ENCODE measurements at regions not wholly inside any gene's neighbourhood (a gene's known extent, or its start where the extent isn't known, plus 50 kb on each side); places are given as distances from the start of the nearest gene placed in this dataset.
A peak's percentile ranks its signal among the peaks of the same experiment; 100 is the strongest.

- peak; percentile 94 for DNase-seq (ENCODE audit: insufficient read length, low spot score, missing footprints)
- no peaks in the 10 kb centered on the region for H3K27me3 ChIP-seq (ENCODE audit: insufficient read depth, low read length)
- H3K36me3 ChIP-seq (ENCODE audit: insufficient read depth, low read length) = peaks cover 15% of the 10 kb centered on the region
- TF ChIP-seq CTCF (IDR thresholded peaks at IDR 0.05; ENCODE audit: extremely low read depth, low read depth, low read length) = no peak
- H4K20me1 ChIP-seq (ENCODE audit: insufficient read depth, low read length) = no peaks in the 10 kb centered on the region
- peak overlapping the region; percentile 61 for H2AFZ ChIP-seq (ENCODE audit: low read length)
- H3K9me3 ChIP-seq (ENCODE audit: low read depth, low read length) = no peaks in the 10 kb centered on the region
- peaks cover 29% of the 10 kb centered on the region for H3K4me1 ChIP-seq (ENCODE audit: insufficient read depth, low read length)
- peak overlapping the region; percentile 78 for H3K27ac ChIP-seq (ENCODE audit: low read depth, low read length)
- peak overlapping the region; percentile 78 for H3K4me2 ChIP-seq (ENCODE audit: insufficient read depth, low read length)
- peak overlapping the region; percentile 63 for H3K4me3 ChIP-seq (ENCODE audit: insufficient read depth, low read length)
- H3K79me2 ChIP-seq (ENCODE audit: insufficient read depth, low read length) = peaks cover 51% of the 10 kb centered on the region
Measured at GRCh38 chr9:706606-707459, 134.7 kb upstream of the DMRT1 start.

- Histone ChIP-seq H3K9me3 (ENCODE audit: low read depth, low read length) (no peaks in the 10 kb centered on the region), H3K4me2 (ENCODE audit: insufficient read depth, low read length) (peak overlapping the region; percentile 84), H3K79me2 (ENCODE audit: insufficient read depth, low read length) (peaks cover 61% of the 10 kb centered on the region), H3K27me3 (ENCODE audit: insufficient read depth, low read length) (no peaks in the 10 kb centered on the region), H3K4me3 (ENCODE audit: insufficient read depth, low read length) (peak overlapping the region; percentile 65), H3K36me3 (ENCODE audit: insufficient read depth, low read length) (peaks cover 28% of the 10 kb centered on the region), H2AFZ (ENCODE audit: low read length) (peak overlapping the region; percentile 25), H4K20me1 (ENCODE audit: insufficient read depth, low read length) (peaks cover 2% of the 10 kb centered on the region), H3K27ac (ENCODE audit: low read depth, low read length) (peak overlapping the region; percentile 63), H3K4me1 (ENCODE audit: insufficient read depth, low read length) (peaks cover 28% of the 10 kb centered on the region)
- TF ChIP-seq CTCF (IDR thresholded peaks at IDR 0.05; ENCODE audit: extremely low read depth, low read depth, low read length) = no peak
- no peak for DNase-seq (ENCODE audit: insufficient read length, low spot score, missing footprints)
Measured at GRCh38 chr9:708182-708550, 133.3 kb upstream of the DMRT1 start.

DNA sequence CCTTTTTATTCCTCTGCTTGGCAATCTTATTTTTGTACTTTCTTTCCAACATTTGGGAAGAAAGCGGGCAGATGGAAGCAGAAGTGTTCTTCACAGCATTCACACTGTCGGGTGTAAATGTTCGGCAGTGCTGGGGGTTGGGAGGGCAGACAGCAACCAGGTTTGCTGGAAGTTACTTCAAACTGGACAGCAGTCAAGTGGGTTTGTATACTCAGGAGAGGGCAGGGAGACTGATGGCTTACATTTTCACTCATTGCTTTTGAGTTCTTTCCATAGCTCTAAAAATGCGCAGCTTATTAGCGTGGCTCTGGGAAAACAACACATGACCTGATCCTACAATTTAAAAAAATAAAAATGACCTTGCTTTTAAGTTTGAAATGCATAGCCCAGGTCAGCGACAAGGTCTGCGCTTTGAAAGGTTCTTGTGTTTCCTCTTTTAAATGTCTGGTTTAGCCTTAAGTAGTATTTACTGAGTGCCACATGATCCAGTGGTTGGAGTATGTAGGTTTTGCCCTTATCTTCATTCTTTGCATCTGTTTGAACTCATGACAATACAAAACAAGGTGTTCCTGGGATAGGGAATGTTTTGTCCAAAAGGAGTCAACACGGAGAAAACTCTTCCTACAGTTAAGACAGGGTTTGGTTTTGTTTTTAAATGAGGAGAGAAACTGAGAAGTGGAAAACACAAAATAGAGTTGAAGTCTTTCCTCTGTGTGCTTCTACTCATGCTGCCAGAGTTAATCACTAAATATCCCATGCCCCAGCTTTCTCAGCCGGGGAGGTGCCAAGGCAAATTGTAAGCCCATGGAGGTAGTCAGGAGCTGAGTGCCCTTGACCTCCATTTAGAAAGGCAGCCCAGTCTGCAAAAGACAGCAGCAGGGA lies 132.7 kb upstream of the DMRT1 start:
- peaks cover 67% of the 10 kb centered on the region for H3K79me2 ChIP-seq (ENCODE audit: insufficient read depth, low read length)
- H3K4me3 ChIP-seq (ENCODE audit: insufficient read depth, low read length) = peak overlapping the region; percentile 65
- peak overlapping the region; percentile 63 for H3K27ac ChIP-seq (ENCODE audit: low read depth, low read length)
- H3K9me3 ChIP-seq (ENCODE audit: low read depth, low read length) = no peaks in the 10 kb centered on the region
- H4K20me1 ChIP-seq (ENCODE audit: insufficient read depth, low read length) = peaks cover 2% of the 10 kb centered on the region
- peaks cover 22% of the 10 kb centered on the region for H3K4me1 ChIP-seq (ENCODE audit: insufficient read depth, low read length)
- peak overlapping the region; percentile 84 for H3K4me2 ChIP-seq (ENCODE audit: insufficient read depth, low read length)
- peak overlapping the region; percentile 26 for H2AFZ ChIP-seq (ENCODE audit: low read length)
- no peak for DNase-seq (ENCODE audit: insufficient read length, low spot score, missing footprints)
- H3K27me3 ChIP-seq (ENCODE audit: insufficient read depth, low read length) = no peaks in the 10 kb centered on the region
- H3K36me3 ChIP-seq (ENCODE audit: insufficient read depth, low read length) = peaks cover 34% of the 10 kb centered on the region
- no peak for TF ChIP-seq CTCF (IDR thresholded peaks at IDR 0.05; ENCODE audit: extremely low read depth, low read depth, low read length)
